ENCODE measurements at regions not wholly inside any gene's neighbourhood (a gene's known extent, or its start where the extent isn't known, plus 50 kb on each side); places are given as distances from the start of the nearest gene placed in this dataset.
"Not testable (repeated sequence)": the region's sequence is repeated elsewhere in the genome, so short reads cannot be mapped to it uniquely, and the experiment has no call there.

- not testable (repeated sequence) for DNase-seq
Measured at GRCh38 chr10:4221310-4221709, 436.3 kb upstream of the KLF6 start.

- DNase-seq: no peak
Measured at GRCh38 chr10:4219901-4220300, 434.9 kb upstream of the KLF6 start.

- no peak for DNase-seq
Measured at GRCh38 chr10:4217653-4218052, 432.6 kb upstream of the KLF6 start.

GRCh38 chr10:4217187-4217586 is 432.2 kb upstream of the KLF6 start:
- no peak for DNase-seq

GRCh38 chr10:4216726-4217125 is 431.7 kb upstream of the KLF6 start:
- no peak for DNase-seq

- DNase-seq: no peak
Measured at GRCh38 chr10:4215963-4216575, 431.1 kb upstream of the KLF6 start.

GRCh38 chr10:4215485-4215884 is 430.5 kb upstream of the KLF6 start:
- no peak for DNase-seq

GRCh38 chr10:4214908-4215307 is 429.9 kb upstream of the KLF6 start:
- DNase-seq: no peak

GRCh38 chr10:4213441-4213840 is 428.4 kb upstream of the KLF6 start:
- no peak for DNase-seq

- DNase-seq: no peak
Measured at GRCh38 chr10:4212111-4212630, 427.2 kb upstream of the KLF6 start.

- no peak for DNase-seq
Measured at GRCh38 chr10:4208499-4208898, 423.5 kb upstream of the KLF6 start.

- DNase-seq: no peak
Measured at GRCh38 chr10:4205113-4205512, 420.1 kb upstream of the KLF6 start.

GRCh38 chr10:4202938-4203337 is 417.9 kb upstream of the KLF6 start:
- DNase-seq: no peak

- DNase-seq: no peak
Measured at GRCh38 chr10:4201866-4202825, 417.1 kb upstream of the KLF6 start.

- DNase-seq: no peak
Measured at GRCh38 chr10:4199196-4199595, 414.2 kb upstream of the KLF6 start.

GRCh38 chr10:4198216-4198615 is 413.2 kb upstream of the KLF6 start:
- no peak for DNase-seq

- DNase-seq: no peak
Measured at GRCh38 chr10:4197676-4198075, 412.7 kb upstream of the KLF6 start.

GRCh38 chr10:4196771-4197390 is 411.9 kb upstream of the KLF6 start:
- no peak for DNase-seq

- DNase-seq: no peak
Measured at GRCh38 chr10:4196183-4196582, 411.2 kb upstream of the KLF6 start.

GRCh38 chr10:4195213-4195612 is 410.2 kb upstream of the KLF6 start:
- no peak for DNase-seq

GRCh38 chr10:4194231-4194630 is 409.2 kb upstream of the KLF6 start:
- DNase-seq: no peak

GRCh38 chr10:4191894-4192293 is 406.9 kb upstream of the KLF6 start:
- DNase-seq: no peak

- DNase-seq: no peak
Measured at GRCh38 chr10:4191354-4191753, 406.3 kb upstream of the KLF6 start.

Data from right kidney (tissue), 1 donor.